NOMO-1 (cell line): ENCODE measurements at regions not wholly inside any gene's neighbourhood (a gene's known extent, or its start where the extent isn't known, plus 50 kb on each side); places are given as distances from the start of the nearest gene placed in this dataset.
"Not testable (repeated sequence)": the region's sequence is repeated elsewhere in the genome, so short reads cannot be mapped to it uniquely, and the experiment has no call there.

Experiments used
- DNase-seq, 2 experiments: peaks; one replicate each; lab custom pipeline; 2025; ENCODE audit not compliant: unreplicated experiment in 2 of 2; lab: John Stamatoyannopoulos, UW

GRCh38 chr2:131636704-131637308 lies 109.1 kb downstream of the CCDC74A start:
- DNase-seq = not testable (repeated sequence)

DNA sequence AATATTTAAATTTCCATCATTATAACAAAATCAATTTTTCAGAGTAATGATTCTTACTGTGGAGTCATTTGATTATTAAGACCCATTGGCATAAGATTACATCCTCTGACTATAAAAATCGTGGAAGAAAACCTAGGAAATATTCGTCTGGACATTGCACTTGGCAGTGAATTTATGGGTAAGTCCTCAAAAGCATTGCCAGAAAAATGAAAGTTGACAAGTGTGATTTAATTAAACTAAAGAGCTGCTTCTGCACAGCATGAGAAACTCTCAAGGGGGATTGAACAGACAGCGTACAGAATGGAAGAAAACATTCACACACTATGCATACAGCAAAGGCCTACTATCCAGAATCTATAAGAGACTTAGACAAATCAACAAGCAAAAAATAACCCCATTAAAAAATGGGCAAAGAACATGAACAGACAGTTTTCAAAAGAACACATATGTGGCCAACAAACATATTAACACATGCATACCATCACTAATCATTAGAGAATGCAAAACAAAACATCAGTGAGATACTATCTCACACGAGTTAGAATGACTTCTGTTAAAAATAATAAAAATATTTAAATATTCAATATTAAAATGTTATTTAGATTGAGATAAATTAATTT lies 111.4 kb downstream of the CCDC74A start:
- not testable (repeated sequence) for DNase-seq

- DNase-seq = peak; percentile 78 to 84
Measured at GRCh38 chr2:131641414-131642206, 113.9 kb downstream of the CCDC74A start.

GRCh38 chr2:131643180-131643579 lies 115.5 kb downstream of the CCDC74A start:
- DNase-seq = not testable (repeated sequence)

- DNase-seq = no peak
Measured at GRCh38 chr2:131645177-131645765, 117.6 kb downstream of the CCDC74A start.

DNA sequence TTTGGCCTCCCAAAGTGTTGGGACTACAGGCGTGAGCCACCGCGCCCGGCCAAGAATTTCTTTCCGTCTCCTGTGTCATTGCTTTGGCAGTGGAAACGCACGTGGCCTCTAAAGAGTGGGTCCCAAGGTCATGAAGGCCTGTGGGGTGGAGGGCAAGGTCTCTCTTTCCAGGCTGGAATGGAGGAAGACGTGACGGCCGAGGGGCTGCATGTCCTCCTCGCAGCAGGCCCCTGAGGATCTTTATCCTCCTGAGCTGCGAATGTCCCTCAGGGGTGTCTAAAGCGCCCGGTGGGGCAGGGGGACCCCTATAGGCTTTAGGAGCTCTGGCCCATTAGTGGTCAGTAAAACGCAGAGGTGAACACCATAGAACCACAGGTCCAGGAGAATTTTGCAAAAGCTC lies 118.5 kb downstream of the CCDC74A start:
- DNase-seq = not testable (repeated sequence)

DNA sequence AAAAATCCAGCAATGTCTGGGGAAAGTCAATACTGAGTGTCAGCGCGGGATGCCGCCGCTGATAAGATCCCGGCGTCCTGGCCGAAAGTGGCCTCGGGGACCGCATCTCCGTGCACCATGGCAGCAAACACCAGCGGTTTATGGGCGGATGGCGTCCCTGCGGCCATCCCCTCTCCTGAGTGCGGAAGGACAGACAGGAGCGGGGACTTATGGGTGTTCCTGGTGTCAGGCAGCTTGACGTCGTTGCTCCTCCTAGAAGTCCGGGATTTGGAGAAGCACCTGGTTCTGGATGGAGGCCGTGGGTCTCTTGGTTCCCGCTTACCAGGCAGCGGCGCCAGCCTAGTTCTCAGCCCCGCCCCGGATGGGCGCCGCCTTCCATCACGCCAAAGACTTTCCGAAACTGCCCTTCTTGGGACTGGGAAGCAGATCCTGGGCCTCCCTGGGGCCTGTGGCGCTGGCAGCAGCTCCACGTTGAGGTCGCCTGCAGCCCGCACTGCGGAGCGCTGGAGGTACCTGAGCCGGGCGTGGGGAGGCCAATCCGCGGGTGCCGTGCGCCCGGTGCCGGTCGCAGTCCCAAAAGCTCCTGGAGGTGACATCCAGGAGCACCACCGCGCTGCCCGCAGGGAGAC lies 119.1 kb downstream of the CCDC74A start:
- DNase-seq = no peak

DNA sequence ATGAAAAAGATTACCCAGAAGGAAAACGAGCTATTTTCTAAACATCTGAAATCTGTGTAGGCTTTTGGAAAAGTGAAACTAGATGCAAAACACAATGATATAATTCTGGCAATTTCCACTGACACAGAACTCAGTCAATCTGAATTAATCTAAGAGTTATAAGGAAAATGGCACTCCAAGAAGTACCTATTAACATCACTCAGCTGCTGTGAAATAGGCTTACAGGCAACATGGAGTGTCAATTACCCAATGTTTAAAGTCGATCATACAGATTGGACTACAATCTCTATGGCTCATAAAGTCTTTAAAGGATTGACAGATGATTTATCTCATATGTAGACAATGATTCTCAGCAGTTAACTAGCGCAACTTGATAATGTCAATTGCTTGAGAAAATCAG lies 120.9 kb downstream of the CCDC74A start:
- DNase-seq = not testable (repeated sequence)

DNA sequence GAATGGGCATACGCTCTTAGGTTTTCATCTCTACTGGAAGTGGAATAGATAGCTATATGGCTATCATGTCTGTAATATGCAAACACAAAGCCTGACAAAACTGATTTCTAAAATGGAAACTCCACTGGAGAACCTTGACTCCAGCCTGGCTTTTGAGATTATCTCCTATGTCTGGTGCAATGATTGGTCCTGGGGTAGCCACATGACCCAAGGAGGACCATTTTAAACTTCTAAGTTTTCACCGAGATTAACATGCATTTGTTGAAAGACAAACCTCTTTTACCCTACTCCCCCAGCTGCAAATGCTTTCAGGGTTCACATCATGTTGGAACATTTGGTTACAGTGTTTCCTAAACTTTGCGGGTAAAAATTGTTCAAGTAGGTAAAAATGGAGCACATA lies 124.6 kb downstream of the CCDC74A start:
- DNase-seq = not testable (repeated sequence)

DNA sequence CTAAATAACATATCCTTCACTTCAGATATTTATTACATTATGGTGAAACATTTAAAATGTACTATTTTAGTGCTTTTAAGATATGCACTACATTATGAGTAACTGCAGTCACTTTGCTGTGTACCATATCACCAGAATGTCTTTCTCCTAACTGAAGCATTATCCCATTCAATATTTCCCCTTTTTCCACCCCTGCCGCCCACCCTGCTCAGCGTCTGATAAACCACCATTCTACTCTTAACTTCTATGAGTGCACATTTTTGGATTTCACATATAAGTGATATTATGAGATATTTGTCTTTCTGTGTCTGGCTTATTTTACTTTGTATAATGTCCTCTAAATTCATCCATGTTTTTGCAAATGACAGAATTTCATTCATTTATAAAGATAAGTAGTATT lies 126.4 kb downstream of the CCDC74A start:
- not testable (repeated sequence) for DNase-seq

DNA sequence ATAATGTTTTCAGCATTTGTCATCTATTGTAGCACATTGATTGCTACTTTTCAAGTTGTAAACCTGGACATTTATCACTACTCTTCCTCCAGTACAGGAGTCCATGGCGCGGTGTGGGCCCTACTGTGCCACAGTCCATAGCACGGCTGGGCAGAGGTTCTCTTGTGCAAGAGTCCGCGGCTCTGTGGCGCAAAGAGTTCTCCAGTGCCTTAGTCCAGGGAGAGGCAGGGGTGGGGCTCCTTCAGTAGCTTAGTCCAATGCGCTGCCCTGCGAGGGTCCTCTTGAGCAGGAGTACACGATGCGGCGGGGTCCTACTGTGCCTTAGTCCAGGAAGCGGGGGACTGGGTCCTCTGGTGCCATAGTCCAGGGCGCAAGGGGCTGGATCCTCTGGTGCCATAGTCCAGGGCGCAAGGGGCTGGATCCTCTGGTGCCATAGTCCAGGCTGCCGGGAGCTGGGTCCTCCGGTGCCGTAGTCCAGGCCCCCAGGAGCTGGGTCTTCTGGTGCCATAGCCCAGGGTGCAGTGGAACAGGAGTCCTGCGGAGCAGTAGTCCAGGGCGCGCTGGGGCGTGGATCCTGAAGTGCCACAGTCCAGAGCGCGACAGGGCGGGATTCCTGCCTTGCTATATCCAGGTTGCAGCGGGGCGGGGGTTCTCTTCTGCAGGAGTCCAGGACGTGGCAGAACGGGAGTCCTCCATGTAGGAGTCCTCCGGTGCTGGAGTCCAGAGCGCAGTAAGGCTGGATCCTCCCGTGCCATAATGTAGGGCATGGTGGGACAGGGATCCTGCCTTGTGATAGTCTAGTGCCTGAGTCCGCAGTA lies 129.3 kb downstream of the CCDC74A start:
- no peak for DNase-seq

- DNase-seq = no peak
Measured at GRCh38 chr2:131657895-131658768, 130.4 kb downstream of the CCDC74A start.

DNA sequence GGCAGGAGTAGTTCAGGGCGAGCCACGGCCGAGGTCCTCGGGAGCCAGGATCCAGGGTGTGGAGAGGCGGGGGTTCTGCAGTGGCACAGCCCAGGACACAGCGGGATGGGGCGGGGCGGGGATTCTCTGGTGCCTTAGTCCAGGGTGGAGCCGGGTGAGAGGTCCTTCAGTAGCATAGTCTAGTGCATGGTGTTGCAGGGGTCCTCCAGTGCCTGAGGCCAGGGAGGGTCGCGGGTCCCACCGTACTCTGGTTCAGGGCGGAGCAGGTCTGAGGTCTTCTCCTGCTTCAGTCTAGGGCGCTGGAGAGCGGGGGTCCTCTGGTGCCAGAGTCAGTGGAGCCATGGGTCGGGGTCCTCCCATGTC lies 131.1 kb downstream of the CCDC74A start:
- DNase-seq = no peak

- DNase-seq = no peak
Measured at GRCh38 chr2:131659168-131659572, 131.5 kb downstream of the CCDC74A start.

DNA sequence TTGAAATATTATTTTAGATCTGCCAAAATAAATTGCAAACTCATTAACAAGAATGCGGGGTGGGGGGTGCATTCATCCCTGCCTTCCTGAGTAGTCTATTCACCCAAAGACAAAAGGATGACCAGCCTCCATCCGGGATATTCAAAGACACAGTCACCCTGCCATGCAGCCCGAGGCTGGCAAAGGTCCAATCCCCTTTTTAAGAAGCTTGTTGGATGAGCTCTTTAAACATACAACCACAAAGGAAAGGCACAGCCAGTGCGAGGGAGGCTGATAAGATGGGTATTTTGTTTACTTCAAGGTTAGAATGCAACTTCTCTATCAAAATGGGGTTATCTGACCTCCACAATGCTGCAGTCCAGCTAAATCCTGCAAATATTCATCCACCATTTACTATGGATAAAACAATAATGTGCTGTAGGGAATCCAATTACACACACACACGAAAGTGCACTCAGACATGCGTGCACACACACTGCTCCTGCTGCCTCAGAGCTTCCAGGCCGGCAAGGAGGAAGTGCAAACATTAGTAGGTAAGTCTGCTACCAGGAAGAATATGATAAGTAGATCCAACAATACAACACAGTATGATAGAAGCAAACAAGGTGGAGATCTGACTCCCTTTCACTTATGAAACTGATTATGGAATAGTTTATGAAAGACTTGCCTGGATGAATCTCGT lies 133.6 kb downstream of the CCDC74A start:
- not testable (repeated sequence) for DNase-seq

- DNase-seq = not testable (repeated sequence)
Measured at GRCh38 chr2:131661884-131662535, 134.3 kb downstream of the CCDC74A start.

DNA sequence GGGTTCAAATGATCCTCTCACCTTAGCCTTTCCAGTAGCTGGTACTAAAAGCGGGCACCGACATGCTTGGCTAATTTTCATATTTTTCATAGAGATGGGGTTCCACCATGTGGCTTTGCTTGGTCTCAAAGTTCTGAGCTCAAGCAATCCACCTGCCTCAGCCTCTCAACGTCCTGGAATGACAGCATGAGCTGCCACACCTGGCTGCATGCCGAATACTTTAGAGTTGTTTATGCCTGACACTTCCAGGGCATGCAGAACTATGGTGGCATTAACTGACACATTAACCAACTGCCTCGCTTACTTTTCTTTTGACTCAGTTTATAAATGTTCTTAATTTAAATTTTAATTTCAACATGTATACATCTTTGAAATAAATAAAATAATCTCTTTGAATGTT lies 135.8 kb downstream of the CCDC74A start:
- not testable (repeated sequence) for DNase-seq

GRCh38 chr2:131665716-131666115 lies 138.0 kb downstream of the CCDC74A start:
- DNase-seq = peak in 1 of 2 experiments; percentile 66
